ENCODE measurements at regions not wholly inside any gene's neighbourhood (a gene's known extent, or its start where the extent isn't known, plus 50 kb on each side); places are given as distances from the start of the nearest gene placed in this dataset.

- no peak for DNase-seq
Observed at GRCh38 chr10:47053081-47053798, 142.0 kb downstream of the PTPN20 start.

GRCh38 chr10:47054974-47055373, 143.7 kb downstream of the PTPN20 start:
- DNase-seq = no peak

DNA sequence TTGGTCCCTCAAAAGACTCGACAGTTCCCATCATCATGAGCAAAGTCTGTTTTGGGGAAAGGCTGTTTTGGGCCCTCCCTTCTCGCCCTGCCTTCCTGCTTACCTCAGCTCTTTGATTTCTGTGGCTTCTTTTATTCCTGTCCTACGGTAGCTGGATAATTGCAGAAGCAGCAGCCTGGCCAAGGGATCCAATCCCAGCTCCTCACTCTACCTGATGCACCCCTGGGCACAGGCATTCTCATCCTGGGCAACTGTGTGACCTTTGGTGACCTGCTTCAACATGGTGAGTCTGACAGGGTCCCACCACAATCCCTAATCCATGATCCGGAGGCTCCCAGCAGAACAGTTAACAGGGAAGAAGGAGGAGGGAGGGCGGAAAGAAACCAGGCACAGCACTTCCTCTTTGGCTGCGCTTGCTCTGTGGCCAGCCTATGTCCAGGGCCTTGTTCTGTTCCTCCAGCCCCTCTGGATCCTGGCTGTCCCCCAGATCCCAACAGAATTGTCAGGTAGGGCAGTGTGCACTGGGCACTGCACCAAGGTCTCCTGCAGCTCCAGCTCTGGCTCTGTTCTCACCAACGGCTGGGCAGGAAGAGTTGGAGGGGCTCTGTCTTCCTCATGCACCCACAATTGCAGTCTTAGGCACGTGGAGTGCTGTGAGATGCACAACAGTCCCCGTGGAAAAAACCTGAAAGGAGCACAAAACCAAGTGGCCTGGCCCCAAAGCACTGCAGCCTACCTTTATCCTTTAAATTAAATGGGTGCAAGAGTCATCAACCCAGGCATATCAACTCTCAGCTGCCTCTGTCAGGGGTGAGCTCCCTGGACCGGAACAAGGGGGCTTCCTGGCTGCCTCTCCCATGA, 144.4 kb downstream of the PTPN20 start:
- DNase-seq = no peak

DNA sequence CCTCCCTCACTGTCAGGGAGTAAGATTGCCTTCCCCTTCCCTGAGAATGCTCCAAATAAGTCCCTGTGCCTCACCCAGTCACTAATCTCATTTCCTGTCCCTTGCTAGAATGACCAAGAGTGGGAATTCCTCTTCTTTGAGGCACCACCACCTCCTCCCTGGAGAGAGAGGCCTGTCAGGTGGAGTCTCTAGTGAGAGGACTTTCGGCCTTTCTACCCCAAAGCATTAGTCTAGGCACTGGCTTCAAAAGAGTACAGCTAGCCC, 145.0 kb downstream of the PTPN20 start:
- DNase-seq = no peak

GRCh38 chr10:47057471-47057870, 146.2 kb downstream of the PTPN20 start:
- DNase-seq = no peak

GRCh38 chr10:47058032-47058702, 146.9 kb downstream of the PTPN20 start:
- no peak for DNase-seq

DNA sequence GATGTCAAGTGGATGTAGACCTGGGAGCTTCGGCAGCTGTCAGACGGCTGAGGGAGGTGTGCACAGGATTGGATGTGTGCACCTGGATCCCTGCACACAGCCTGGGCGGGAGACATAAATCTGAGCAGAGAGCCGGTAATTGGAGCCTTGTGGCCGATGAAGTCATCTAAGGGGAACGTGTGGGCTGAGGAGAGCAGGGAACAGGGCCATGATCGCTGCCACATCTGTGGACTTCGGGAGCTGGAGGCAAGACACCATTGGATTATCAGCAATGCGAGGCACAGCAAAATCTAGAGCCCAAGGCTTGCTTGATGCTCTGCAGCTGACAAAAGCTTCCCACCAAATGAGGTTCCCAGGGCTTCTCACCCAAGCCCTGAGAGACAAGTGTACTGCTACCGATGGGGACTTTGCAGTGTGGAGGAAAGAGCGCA, 147.7 kb downstream of the PTPN20 start:
- no peak for DNase-seq

GRCh38 chr10:47059606-47060311, 148.5 kb downstream of the PTPN20 start:
- DNase-seq = no peak

GRCh38 chr10:47060356-47060755, 149.1 kb downstream of the PTPN20 start:
- no peak for DNase-seq

DNA sequence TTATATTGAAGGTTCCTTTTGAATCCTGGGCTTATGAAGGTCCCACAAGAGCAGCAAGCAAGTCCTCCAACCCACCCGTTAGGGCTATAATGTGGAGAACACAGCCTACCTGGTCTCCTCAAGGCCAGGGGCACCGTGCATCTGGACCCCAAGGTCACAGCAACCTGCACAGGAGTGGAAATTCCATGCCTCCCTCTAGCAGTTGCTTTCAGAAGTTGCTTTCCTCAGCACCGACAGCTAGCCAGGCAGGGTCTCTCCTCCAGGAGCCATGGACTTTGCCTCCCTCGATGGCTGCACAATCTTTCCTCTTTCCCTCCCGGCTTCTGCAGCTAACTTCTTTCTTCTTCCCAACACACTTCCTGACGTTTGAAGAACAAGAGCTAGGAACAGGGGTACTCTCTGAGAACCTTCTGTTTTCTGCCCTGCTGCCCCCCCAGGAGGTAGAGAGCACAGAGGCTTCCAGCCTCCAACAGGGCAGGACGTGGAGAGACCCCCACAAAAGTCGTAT, 149.8 kb downstream of the PTPN20 start:
- DNase-seq = no peak

GRCh38 chr10:47061776-47062175, 150.5 kb downstream of the PTPN20 start:
- no peak for DNase-seq

DNA sequence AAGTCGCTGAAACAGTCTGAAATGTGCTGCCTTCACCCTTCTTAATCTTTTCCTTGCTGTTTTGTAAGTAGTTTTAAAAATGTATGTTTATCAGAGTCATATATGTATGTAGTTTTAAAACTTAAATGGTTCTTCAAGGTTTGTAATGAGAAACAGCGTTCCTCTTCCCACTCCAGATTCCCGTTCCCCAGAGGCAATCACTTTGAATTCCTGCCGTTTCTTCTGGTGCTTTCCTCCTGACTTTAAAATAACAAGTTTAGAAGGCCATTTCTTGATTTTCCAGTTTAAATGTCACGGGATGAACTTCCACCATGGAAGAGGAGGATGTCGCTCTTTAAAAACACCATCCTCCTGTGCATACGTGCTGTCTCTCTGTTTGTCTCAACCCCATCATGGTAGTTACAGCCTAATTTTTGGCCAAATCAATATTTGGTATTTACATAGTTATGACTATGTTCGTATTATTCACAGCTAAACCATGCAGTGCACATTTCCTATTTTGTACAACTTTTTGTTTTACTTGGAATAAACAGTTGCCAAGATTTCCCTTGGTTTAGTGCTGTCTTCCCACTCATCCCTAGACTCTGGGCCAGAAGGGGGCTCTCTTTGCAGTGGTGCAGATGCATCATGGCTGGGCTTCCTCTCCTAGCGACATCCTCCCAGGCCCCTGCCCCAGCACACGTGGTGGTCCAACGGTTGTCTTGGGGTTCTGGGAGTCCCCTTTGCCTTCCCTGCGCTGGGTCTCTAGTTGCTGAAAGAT, 151.4 kb downstream of the PTPN20 start:
- DNase-seq = no peak

GRCh38 chr10:47063858-47064257, 152.6 kb downstream of the PTPN20 start:
- no peak for DNase-seq

DNA sequence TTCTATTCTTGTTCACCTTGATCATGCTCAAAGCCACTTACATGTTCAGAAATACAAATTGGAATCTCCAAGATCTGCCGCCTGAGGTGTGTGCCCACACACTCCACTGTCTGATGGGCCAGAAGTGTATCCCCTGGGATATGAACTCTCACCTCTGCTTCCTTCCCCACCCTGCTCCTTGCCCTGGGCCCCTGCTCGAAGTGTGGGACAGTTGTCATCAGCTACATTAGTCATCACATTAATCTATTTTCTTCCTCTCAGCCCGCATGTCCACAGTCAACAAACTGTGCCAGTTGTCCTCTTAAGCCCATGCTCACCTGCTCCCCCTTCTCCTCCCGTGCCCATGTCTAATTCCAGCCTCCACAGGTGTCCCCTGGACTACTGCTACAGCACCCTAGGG, 154.7 kb downstream of the PTPN20 start:
- no peak for DNase-seq

GRCh38 chr10:47067949-47068940, 157.0 kb downstream of the PTPN20 start:
- no peak for DNase-seq

GRCh38 chr10:47070541-47070940, 159.3 kb downstream of the PTPN20 start:
- no peak for DNase-seq

GRCh38 chr10:47071891-47072290, 160.7 kb downstream of the PTPN20 start:
- DNase-seq = no peak

DNA sequence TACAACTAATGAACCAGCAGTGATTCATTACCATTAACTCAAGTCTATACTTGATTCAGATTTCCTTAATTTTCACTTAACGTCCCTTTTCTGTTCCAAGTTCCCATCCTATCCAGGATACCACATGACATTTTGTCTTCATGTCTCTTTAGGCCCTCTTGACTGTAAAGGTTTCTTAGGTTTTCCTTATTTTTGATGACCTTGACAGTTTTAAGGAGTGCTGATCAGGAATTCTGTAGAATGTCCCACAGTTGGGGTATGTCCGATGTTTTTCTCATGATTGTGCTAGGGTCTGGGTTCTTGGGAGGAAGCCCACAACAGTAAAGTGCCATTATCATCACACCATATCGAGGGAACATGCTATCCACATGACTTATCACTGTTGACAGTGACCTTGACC, 162.7 kb downstream of the PTPN20 start:
- no peak for DNase-seq

GRCh38 chr10:47076949-47077361, 165.7 kb downstream of the PTPN20 start:
- DNase-seq = no peak

- no peak for DNase-seq
Observed at GRCh38 chr10:47077386-47077785, 166.2 kb downstream of the PTPN20 start.

GRCh38 chr10:47077941-47078340, 166.7 kb downstream of the PTPN20 start:
- DNase-seq = no peak

Data from stimulated activated CD4-positive, alpha-beta T cell treated with anti-CD3 and anti-CD28 coated beads, Interleukin-1b, Interleukin-23, amount 100 ng/mL, for 48 hours (primary cell).